OCI-LY1 (cell line): ENCODE measurements at regions not wholly inside any gene's neighbourhood (a gene's known extent, or its start where the extent isn't known, plus 50 kb on each side); places are given as distances from the start of the nearest gene placed in this dataset.

ENCODE experiments used
- H2AFZ ChIP-seq: fragments of 200-600 bp; sonication (generic), shearing (Covaris generic); 2 replicates; pipeline ENCODE4 v1.6.0; 2014; ENCODE audit warnings: antibody characterized with exemption, mild to moderate bottlenecking, low read length
- H3F3A ChIP-seq: fragments of 200-600 bp; sonication (generic), shearing (Covaris generic); 2 replicates; pipeline ENCODE4 v1.6.0; 2014; ENCODE audit warnings: mild to moderate bottlenecking, antibody characterized with exemption, low read length, moderate library complexity; ENCODE audit not compliant: insufficient read depth
- H3K27ac ChIP-seq: fragments of 200-600 bp; sonication (generic); 2 replicates; pipeline ENCODE4 v1.5.1; 2014; ENCODE audit warnings: low read length, mixed run types, mild to moderate bottlenecking, low read depth; ENCODE audit not compliant: poor library complexity, severe bottlenecking
- H3K27me3 ChIP-seq: fragments of 200-600 bp; sonication (generic); 2 replicates; pipeline ENCODE4 v1.6.0; 2014; ENCODE audit warnings: antibody characterized with exemption, mild to moderate bottlenecking, low read length, moderate library complexity; ENCODE audit not compliant: insufficient read depth
- H3K36me3 ChIP-seq: fragments of 200-600 bp; sonication (generic); 2 replicates; pipeline ENCODE4 v1.6.1; 2014; ENCODE audit warnings: mild to moderate bottlenecking, antibody characterized with exemption, low read length, moderate library complexity, mixed read lengths; ENCODE audit not compliant: insufficient read depth
- H3K4me1 ChIP-seq: fragments of 200-600 bp; sonication (generic); 2 replicates; pipeline ENCODE4 v1.5.1; 2014; ENCODE audit warnings: mild to moderate bottlenecking, low read length, moderate library complexity; ENCODE audit not compliant: insufficient read depth, severe bottlenecking
- H3K4me2 ChIP-seq: fragments of 200-600 bp; sonication (generic), shearing (Covaris generic); 2 replicates; pipeline ENCODE4 v1.6.1; 2014; ENCODE audit warnings: low read length
- H3K4me3 ChIP-seq: fragments of 200-600 bp; sonication (generic); 2 replicates; pipeline ENCODE4 v1.5.1; 2014; ENCODE audit warnings: low read length, low read depth, mild to moderate bottlenecking, mixed read lengths; ENCODE audit not compliant: poor library complexity, severe bottlenecking
- H3K79me2 ChIP-seq: fragments of 200-600 bp; shearing (Covaris generic); 2 replicates; pipeline ENCODE4 v1.6.1; 2016; ENCODE audit warnings: mixed run types, low read length, mixed read lengths; ENCODE audit not compliant: insufficient read depth
- H3K9ac ChIP-seq: fragments of 200-600 bp; sonication (generic), shearing (Covaris generic); 2 replicates; pipeline ENCODE4 v1.6.1; 2014; ENCODE audit warnings: mild to moderate bottlenecking, low read length, mixed read lengths
- H3K9me2 ChIP-seq: fragments of 200-600 bp; sonication (generic), shearing (Covaris generic); 2 replicates; pipeline ENCODE4 v1.6.1; 2014; ENCODE audit warnings: low read depth, mild to moderate bottlenecking, low read length, mixed read lengths
- H3K9me3 ChIP-seq: fragments of 200-600 bp; shearing (Covaris generic); 2 replicates; pipeline ENCODE4 v1.6.1; 2014; ENCODE audit warnings: low read length, mixed read lengths
- H4K20me1 ChIP-seq: fragments of 200-600 bp; sonication (generic), shearing (Covaris generic); 2 replicates; pipeline ENCODE4 v1.6.0; 2016; ENCODE audit warnings: mild to moderate bottlenecking, low read length; ENCODE audit not compliant: insufficient read depth
- EZH2 ChIP-seq: fragments of 200-600 bp; sonication (generic), shearing (Covaris generic); IDR thresholded peaks from 2 replicates; pipeline ENCODE4 v1.8.0; 2017; ENCODE audit warnings: borderline replicate concordance, mixed run types, mild to moderate bottlenecking, antibody characterized with exemption, low read length, moderate library complexity, mixed read lengths
- TF ChIP-seq, protein P1 (sequence below): fragments of 200-600 bp; sonication (generic), shearing (Covaris generic); IDR thresholded peaks from 2 replicates; pipeline ENCODE4 v1.5.1; 2017; ENCODE audit warnings: mild to moderate bottlenecking, antibody characterized with exemption, low read length, moderate library complexity, mixed read lengths

DNA sequence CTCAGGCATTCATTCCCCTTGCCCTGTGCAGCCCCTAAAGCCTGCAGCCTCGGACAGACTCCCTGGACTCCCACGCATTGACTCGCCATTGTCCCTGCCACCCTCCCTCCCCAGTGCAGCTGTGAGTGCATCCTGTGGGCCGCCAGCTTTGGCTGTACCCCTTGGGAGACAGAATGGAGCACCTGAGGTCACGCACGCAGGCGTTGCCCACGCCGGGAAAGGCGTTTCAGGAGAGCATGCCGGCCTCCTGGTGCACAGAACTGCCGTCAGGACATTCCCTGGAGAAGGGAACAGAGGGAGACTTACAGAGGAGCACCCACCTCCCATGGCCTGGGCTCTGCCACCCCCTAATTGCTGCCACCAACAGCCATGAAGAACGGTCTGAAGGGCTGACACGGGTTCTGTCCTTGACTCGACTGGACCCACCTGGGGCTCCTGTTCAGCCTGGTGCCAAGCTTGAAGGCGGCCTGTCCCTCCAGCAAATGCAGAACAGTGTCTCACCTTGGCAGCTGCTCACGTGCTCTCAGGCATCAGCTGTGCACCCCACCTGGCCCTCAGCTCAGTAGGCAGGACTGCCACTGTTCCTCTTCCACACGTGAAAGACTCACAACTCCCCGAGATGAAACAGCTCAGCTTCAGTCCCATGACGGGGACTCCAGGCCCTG, 503.8 kb downstream of the BRD1 start:
- no peak overlapping the region for H3K4me2 ChIP-seq
- TF ChIP-seq, protein P1, sequence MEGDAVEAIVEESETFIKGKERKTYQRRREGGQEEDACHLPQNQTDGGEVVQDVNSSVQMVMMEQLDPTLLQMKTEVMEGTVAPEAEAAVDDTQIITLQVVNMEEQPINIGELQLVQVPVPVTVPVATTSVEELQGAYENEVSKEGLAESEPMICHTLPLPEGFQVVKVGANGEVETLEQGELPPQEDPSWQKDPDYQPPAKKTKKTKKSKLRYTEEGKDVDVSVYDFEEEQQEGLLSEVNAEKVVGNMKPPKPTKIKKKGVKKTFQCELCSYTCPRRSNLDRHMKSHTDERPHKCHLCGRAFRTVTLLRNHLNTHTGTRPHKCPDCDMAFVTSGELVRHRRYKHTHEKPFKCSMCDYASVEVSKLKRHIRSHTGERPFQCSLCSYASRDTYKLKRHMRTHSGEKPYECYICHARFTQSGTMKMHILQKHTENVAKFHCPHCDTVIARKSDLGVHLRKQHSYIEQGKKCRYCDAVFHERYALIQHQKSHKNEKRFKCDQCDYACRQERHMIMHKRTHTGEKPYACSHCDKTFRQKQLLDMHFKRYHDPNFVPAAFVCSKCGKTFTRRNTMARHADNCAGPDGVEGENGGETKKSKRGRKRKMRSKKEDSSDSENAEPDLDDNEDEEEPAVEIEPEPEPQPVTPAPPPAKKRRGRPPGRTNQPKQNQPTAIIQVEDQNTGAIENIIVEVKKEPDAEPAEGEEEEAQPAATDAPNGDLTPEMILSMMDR: no peak
- no peak for TF ChIP-seq EZH2

DNA sequence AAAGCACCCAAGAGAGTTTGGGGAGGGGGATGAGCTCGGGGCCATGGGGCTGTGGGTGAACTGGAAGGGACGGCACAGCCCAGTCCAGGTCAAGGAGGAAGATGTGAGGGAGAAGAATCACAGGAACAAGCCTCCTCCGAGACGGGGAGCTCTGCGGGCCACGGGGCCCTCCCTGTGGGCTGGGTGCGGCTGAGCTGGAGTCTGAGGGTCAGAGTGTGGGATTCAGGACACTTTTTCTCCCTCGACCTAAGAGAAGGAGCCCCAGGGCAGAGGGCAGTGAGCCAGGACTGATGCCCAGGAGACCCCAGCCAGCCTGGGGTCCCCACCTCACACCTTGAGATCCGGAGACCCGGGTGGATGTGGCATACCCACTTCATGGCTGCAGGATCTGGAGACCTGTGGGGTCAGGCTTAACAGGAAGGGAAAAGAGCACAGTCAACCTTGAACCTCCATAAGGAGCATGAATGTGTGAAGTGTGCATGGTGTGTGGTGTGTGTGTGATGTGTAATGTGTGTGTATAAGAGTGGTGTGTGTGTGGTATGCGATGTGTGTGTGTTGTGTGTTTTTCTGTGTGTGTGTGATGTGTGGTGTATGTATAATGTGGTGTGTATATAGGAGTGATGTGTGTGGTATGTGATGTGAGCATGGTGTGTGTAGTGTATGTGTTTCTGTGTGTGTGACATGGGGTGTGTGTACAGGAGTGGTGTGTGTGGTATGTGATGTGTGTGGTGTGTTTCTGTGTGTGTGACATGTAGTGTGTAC, 504.6 kb downstream of the BRD1 start:
- Histone ChIP-seq H3K9me2 (no peaks in the 10 kb centered on the region), H2AFZ (no peak overlapping the region), H3K27me3 (peaks cover 7% of the 10 kb centered on the region; the same call in 1 of the 2 replicates), H3K4me3 (no peak overlapping the region), H3K9ac (no peak overlapping the region), H3K4me2 (no peak overlapping the region), H3K27ac (no peak overlapping the region), H3K4me1 (no peaks in the 10 kb centered on the region), H4K20me1 (no peaks in the 10 kb centered on the region), H3F3A (no peaks in the 10 kb centered on the region), H3K9me3 (no peaks in the 10 kb centered on the region), H3K79me2 (no peaks in the 10 kb centered on the region), H3K36me3 (no peaks in the 10 kb centered on the region)
- TF ChIP-seq EZH2: no peak
- TF ChIP-seq, protein P1: no peak

More for the DNA sequence above, 503.8 kb downstream of the BRD1 start:
- no peaks in the 10 kb centered on the region for H3K4me1 ChIP-seq
- no peak overlapping the region for H3K9ac ChIP-seq
- no peaks in the 10 kb centered on the region for H3F3A ChIP-seq
- H3K27me3 ChIP-seq: peaks cover 13% of the 10 kb centered on the region; the same call in 1 of the 2 replicates
- H2AFZ ChIP-seq: no peak overlapping the region
- H3K27ac ChIP-seq: no peak overlapping the region
- H3K4me3 ChIP-seq: no peak overlapping the region
- no peaks in the 10 kb centered on the region for H3K79me2 ChIP-seq
- H3K36me3 ChIP-seq: no peaks in the 10 kb centered on the region
- no peaks in the 10 kb centered on the region for H3K9me3 ChIP-seq
- H3K9me2 ChIP-seq: no peaks in the 10 kb centered on the region
- H4K20me1 ChIP-seq: no peaks in the 10 kb centered on the region

DNA sequence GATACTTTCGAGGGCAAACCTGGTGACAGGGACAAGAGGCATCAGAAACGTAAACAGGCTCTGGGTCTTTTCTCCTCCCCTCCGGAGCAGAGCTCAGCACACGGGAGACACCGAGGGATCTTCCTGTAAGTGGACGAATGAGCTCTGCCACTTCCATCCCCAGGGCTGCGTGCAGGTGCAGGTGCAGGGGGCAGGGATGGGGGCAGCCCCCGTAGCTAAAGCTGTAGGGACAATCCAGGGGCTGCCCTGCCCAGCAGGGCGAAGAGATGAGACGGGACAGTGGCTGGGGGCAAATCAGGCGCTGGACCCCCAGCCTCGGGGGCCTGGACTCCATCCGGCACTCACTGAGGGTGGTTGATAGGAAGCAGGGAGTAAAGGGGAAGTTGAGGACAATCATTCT, 505.4 kb downstream of the BRD1 start:
- Histone ChIP-seq H3K4me1 (no peaks in the 10 kb centered on the region), H3K4me2 (no peak overlapping the region), H3K79me2 (no peaks in the 10 kb centered on the region), H3K9me3 (no peaks in the 10 kb centered on the region), H3K36me3 (no peaks in the 10 kb centered on the region), H2AFZ (no peak overlapping the region), H3K9me2 (no peaks in the 10 kb centered on the region), H3K4me3 (no peak overlapping the region), H4K20me1 (no peaks in the 10 kb centered on the region), H3F3A (no peaks in the 10 kb centered on the region), H3K27me3 (peaks cover 6% of the 10 kb centered on the region; the same call in 1 of the 2 replicates), H3K27ac (no peak overlapping the region), H3K9ac (no peak overlapping the region)
- no peak for TF ChIP-seq EZH2
- TF ChIP-seq, protein P1: no peak
